ENCODE measurements at regions not wholly inside any gene's neighbourhood (a gene's known extent, or its start where the extent isn't known, plus 50 kb on each side); places are given as distances from the start of the nearest gene placed in this dataset.
A peak's percentile ranks its signal among the peaks of the same experiment; 100 is the strongest.

DNA sequence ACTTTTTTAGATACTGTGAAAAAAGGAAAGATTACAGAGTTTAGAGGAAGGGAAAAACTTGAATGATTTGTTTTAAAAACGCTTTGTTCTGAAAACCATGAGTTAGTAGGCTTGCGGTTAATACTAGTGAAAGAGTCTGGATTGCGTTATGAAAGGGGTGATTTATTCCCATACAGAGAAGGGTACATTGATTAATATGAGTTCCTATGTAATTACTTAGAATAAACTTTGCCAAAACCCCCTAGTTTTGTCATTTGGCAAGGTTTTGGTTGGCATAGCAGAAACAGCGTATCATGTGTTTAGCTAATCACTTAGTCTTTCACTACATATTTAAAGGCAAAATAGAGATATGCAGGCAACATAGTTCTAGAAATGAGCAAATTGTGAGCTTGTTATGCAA, 91.2 kb upstream of the POT1 start:
- no peaks in the 10 kb centered on the region for H3K9me2 ChIP-seq (replicated peaks; ENCODE audit: control insufficient read depth, low read length)
- no peak overlapping the region for H3K4me3 ChIP-seq (ENCODE audit: low read length)
- H3K27me3 ChIP-seq (ENCODE audit: control insufficient read depth, low read length) = no peaks in the 10 kb centered on the region
- no peak for TF ChIP-seq EZH2phosphoT487 (IDR thresholded peaks at IDR 0.05; ENCODE audit: borderline replicate concordance, low read length)
- TF ChIP-seq, protein P1, sequence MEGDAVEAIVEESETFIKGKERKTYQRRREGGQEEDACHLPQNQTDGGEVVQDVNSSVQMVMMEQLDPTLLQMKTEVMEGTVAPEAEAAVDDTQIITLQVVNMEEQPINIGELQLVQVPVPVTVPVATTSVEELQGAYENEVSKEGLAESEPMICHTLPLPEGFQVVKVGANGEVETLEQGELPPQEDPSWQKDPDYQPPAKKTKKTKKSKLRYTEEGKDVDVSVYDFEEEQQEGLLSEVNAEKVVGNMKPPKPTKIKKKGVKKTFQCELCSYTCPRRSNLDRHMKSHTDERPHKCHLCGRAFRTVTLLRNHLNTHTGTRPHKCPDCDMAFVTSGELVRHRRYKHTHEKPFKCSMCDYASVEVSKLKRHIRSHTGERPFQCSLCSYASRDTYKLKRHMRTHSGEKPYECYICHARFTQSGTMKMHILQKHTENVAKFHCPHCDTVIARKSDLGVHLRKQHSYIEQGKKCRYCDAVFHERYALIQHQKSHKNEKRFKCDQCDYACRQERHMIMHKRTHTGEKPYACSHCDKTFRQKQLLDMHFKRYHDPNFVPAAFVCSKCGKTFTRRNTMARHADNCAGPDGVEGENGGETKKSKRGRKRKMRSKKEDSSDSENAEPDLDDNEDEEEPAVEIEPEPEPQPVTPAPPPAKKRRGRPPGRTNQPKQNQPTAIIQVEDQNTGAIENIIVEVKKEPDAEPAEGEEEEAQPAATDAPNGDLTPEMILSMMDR (IDR thresholded peaks at IDR 0.05; ENCODE audit: low read depth, low read length, poor library complexity, severe bottlenecking) = no peak
- no peaks in the 10 kb centered on the region for H3K36me3 ChIP-seq (ENCODE audit: control insufficient read depth, low read length)
- H3F3A ChIP-seq (ENCODE audit: control insufficient read depth, insufficient read depth) = no peaks in the 10 kb centered on the region
- H3K4me1 ChIP-seq (ENCODE audit: control insufficient read depth, low read length) = no peaks in the 10 kb centered on the region
- no peaks in the 10 kb centered on the region for H4K20me1 ChIP-seq (ENCODE audit: control insufficient read depth, insufficient read depth, low read depth, low read length)
- H3K9me3 ChIP-seq (ENCODE audit: control insufficient read depth, insufficient read depth, low read length) = no peaks in the 10 kb centered on the region
- H3K4me2 ChIP-seq (ENCODE audit: low read length) = no peak overlapping the region
- no peaks in the 10 kb centered on the region for H3K79me2 ChIP-seq (ENCODE audit: control insufficient read depth, low read length)
- H3K27ac ChIP-seq (ENCODE audit: low read depth, low read length) = no peak overlapping the region

DNA sequence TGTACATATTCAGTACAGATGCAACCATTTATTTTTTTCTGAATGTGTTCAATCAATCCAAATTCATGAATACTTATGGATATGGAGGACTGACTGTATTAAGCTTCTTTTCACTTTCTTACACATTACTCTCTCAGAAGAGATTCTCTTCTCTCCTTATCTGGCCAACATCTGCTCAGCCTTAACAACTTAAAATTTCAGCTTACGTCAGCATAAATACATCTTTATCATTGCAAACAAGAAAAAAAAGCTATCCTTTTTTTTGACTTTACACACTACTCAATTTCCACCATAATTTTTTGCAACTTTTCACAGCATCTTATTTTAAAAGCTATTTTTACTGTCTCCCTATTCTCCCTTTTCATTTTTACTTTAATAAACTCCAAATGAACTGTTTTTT, 80.9 kb upstream of the POT1 start:
- H3K27ac ChIP-seq (ENCODE audit: low read depth, low read length) = no peak overlapping the region
- H3K36me3 ChIP-seq (ENCODE audit: control insufficient read depth, low read length) = no peaks in the 10 kb centered on the region
- no peaks in the 10 kb centered on the region for H3K79me2 ChIP-seq (ENCODE audit: control insufficient read depth, low read length)
- H4K20me1 ChIP-seq (ENCODE audit: control insufficient read depth, insufficient read depth, low read depth, low read length) = no peaks in the 10 kb centered on the region
- no peaks in the 10 kb centered on the region for H3K4me1 ChIP-seq (ENCODE audit: control insufficient read depth, low read length)
- no peak overlapping the region for H3K4me3 ChIP-seq (ENCODE audit: low read length)
- H3K9me2 ChIP-seq (replicated peaks; ENCODE audit: control insufficient read depth, low read length) = no peaks in the 10 kb centered on the region
- no peaks in the 10 kb centered on the region for H3K9me3 ChIP-seq (ENCODE audit: control insufficient read depth, insufficient read depth, low read length)
- no peaks in the 10 kb centered on the region for H3F3A ChIP-seq (ENCODE audit: control insufficient read depth, insufficient read depth)
- no peak overlapping the region for H3K4me2 ChIP-seq (ENCODE audit: low read length)
- no peaks in the 10 kb centered on the region for H3K27me3 ChIP-seq (ENCODE audit: control insufficient read depth, low read length)
- TF ChIP-seq EZH2phosphoT487 (IDR thresholded peaks at IDR 0.05; ENCODE audit: borderline replicate concordance, low read length) = no peak
- TF ChIP-seq, protein P1 (IDR thresholded peaks at IDR 0.05; ENCODE audit: low read depth, low read length, poor library complexity, severe bottlenecking) = no peak

DNA sequence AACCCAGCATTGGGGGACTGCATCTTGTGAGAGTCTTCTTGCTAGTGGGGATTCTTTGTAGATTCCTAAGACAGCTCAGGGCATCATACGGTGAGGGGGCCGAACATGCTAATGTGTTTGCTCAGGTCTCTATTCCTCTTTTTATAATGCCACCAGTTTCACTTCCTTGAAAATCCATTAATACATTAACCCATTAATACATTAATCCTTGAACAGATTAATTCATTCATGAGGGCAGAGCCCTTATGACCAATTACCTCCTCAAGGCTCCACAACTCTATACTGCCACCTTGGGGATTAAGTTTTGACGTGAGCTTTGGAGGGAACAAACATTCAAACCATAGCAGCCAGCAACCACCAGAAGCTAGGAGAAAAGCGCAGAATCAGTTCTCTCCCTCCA, 67.2 kb upstream of the POT1 start:
- no peaks in the 10 kb centered on the region for H3K9me2 ChIP-seq (replicated peaks; ENCODE audit: control insufficient read depth, low read length)
- no peaks in the 10 kb centered on the region for H4K20me1 ChIP-seq (ENCODE audit: control insufficient read depth, insufficient read depth, low read depth, low read length)
- no peaks in the 10 kb centered on the region for H3K4me1 ChIP-seq (ENCODE audit: control insufficient read depth, low read length)
- no peaks in the 10 kb centered on the region for H3K36me3 ChIP-seq (ENCODE audit: control insufficient read depth, low read length)
- H3K79me2 ChIP-seq (ENCODE audit: control insufficient read depth, low read length) = no peaks in the 10 kb centered on the region
- no peak overlapping the region for H3K4me2 ChIP-seq (ENCODE audit: low read length)
- H3K9me3 ChIP-seq (ENCODE audit: control insufficient read depth, insufficient read depth, low read length) = no peaks in the 10 kb centered on the region
- no peak overlapping the region for H3K4me3 ChIP-seq (ENCODE audit: low read length)
- H3F3A ChIP-seq (ENCODE audit: control insufficient read depth, insufficient read depth) = no peaks in the 10 kb centered on the region
- H3K27me3 ChIP-seq (ENCODE audit: control insufficient read depth, low read length) = no peaks in the 10 kb centered on the region
- H3K27ac ChIP-seq (ENCODE audit: low read depth, low read length) = no peak overlapping the region
- no peak for TF ChIP-seq EZH2phosphoT487 (IDR thresholded peaks at IDR 0.05; ENCODE audit: borderline replicate concordance, low read length)
- TF ChIP-seq, protein P1 (IDR thresholded peaks at IDR 0.05; ENCODE audit: low read depth, low read length, poor library complexity, severe bottlenecking) = peak; percentile 44

Data from DOHH2 (cell line).